H9 (cell line): ENCODE measurements at regions not wholly inside any gene's neighbourhood (a gene's known extent, or its start where the extent isn't known, plus 50 kb on each side); places are given as distances from the start of the nearest gene placed in this dataset.

Source experiments
- DNase-seq: peaks from one replicate; pipeline ENCODE4 v3.0.0-alpha.2; 2017
- H2AFZ ChIP-seq: one replicate; pipeline ENCODE4 v1.6.1; 2013; ENCODE audit warnings: mild to moderate bottlenecking, low read length, control low read depth, moderate library complexity
- H2AK5ac ChIP-seq: 2 replicates; pipeline ENCODE4 v1.6.1; 2013; ENCODE audit warnings: low read length, control low read depth, mixed read lengths; ENCODE audit not compliant: insufficient read length
- H2BK120ac ChIP-seq: one replicate; pipeline ENCODE4 v1.6.1; 2013; ENCODE audit warnings: low read depth, mild to moderate bottlenecking, low read length, control low read depth, inconsistent platforms; ENCODE audit not compliant: poor library complexity, severe bottlenecking
- H2BK12ac ChIP-seq: 2 replicates; pipeline ENCODE4 v1.6.1; 2013; ENCODE audit warnings: low read length, control low read depth, mixed read lengths, low read depth; ENCODE audit not compliant: insufficient read length
- H2BK15ac ChIP-seq: 2 replicates; pipeline ENCODE4 v1.6.1; 2013; ENCODE audit warnings: low read depth, low read length, control low read depth
- H2BK20ac ChIP-seq: one replicate; pipeline ENCODE4 v1.6.1; 2013; ENCODE audit warnings: low read depth, mild to moderate bottlenecking, low read length, control low read depth, inconsistent platforms; ENCODE audit not compliant: poor library complexity, severe bottlenecking
- H2BK5ac ChIP-seq: 2 replicates; pipeline ENCODE4 v1.6.1; 2013; ENCODE audit warnings: low read length, control low read depth, mixed read lengths; ENCODE audit not compliant: insufficient read length
- H3K14ac ChIP-seq: 2 replicates; pipeline ENCODE4 v1.6.1; 2013; ENCODE audit warnings: low read length, control low read depth; ENCODE audit not compliant: insufficient read depth
- H3K18ac ChIP-seq: 2 replicates; pipeline ENCODE4 v1.6.1; 2013; ENCODE audit warnings: low read depth, mild to moderate bottlenecking, mixed read lengths, low read length, control low read depth; ENCODE audit not compliant: insufficient read length
- H3K23ac ChIP-seq: 2 replicates; pipeline ENCODE4 v1.6.1; 2013; ENCODE audit warnings: low read length, control low read depth, mixed read lengths, low read depth; ENCODE audit not compliant: insufficient read length
- H3K23me2 ChIP-seq: 2 replicates; pipeline ENCODE4 v1.6.1; 2013; ENCODE audit warnings: low read depth, mild to moderate bottlenecking, mixed read lengths, low read length, control low read depth; ENCODE audit not compliant: insufficient read length, poor library complexity, severe bottlenecking
- H3K27ac ChIP-seq: 2 replicates; pipeline ENCODE4 v1.5.1; 2013; ENCODE audit warnings: low read length, control low read depth, mixed read lengths, low read depth; ENCODE audit not compliant: insufficient read length
- H3K27me3 ChIP-seq: 2 replicates; pipeline ENCODE4 v1.6.1; 2013; ENCODE audit warnings: low read length, control low read depth, inconsistent platforms; ENCODE audit not compliant: insufficient read depth
- H3K4ac ChIP-seq: 2 replicates; pipeline ENCODE4 v1.6.1; 2013; ENCODE audit warnings: low read depth, mild to moderate bottlenecking, control low read depth, inconsistent platforms, low read length, moderate library complexity
- H3K4me1 ChIP-seq: 2 replicates; pipeline ENCODE4 v1.6.1; 2013; ENCODE audit warnings: low read length, control low read depth, inconsistent platforms; ENCODE audit not compliant: insufficient read depth
- H3K4me2 ChIP-seq: 2 replicates; pipeline ENCODE4 v1.6.1; 2013; ENCODE audit warnings: low read length, control low read depth, mixed read lengths; ENCODE audit not compliant: insufficient read length, insufficient read depth
- H3K56ac ChIP-seq: 2 replicates; pipeline ENCODE4 v1.6.1; 2013; ENCODE audit warnings: low read depth, mild to moderate bottlenecking, mixed read lengths, low read length, control low read depth; ENCODE audit not compliant: insufficient read length
- H3K79me1 ChIP-seq: 2 replicates; pipeline ENCODE4 v1.6.1; 2013; ENCODE audit warnings: low read depth, mild to moderate bottlenecking, moderate library complexity, low read length, control low read depth, inconsistent platforms; ENCODE audit not compliant: insufficient read depth, poor library complexity, severe bottlenecking
- H3K79me2 ChIP-seq: 2 replicates; pipeline ENCODE4 v1.6.1; 2013; ENCODE audit warnings: low read length, control low read depth, inconsistent platforms; ENCODE audit not compliant: insufficient read depth
- H3K9ac ChIP-seq: 2 replicates; pipeline ENCODE4 v1.6.1; 2013; ENCODE audit warnings: low read length, control low read depth, mixed read lengths; ENCODE audit not compliant: insufficient read length; ENCODE audit errors: extremely low read depth
- H3K9me3 ChIP-seq: one replicate; pipeline ENCODE4 v1.6.1; 2013; ENCODE audit warnings: low read depth, low read length, inconsistent platforms; ENCODE audit not compliant: control insufficient read depth
- H3T11ph ChIP-seq: one replicate; pipeline ENCODE4 v1.6.1; 2013; ENCODE audit warnings: mild to moderate bottlenecking, low read length, control low read depth, inconsistent platforms
- H4K20me1 ChIP-seq: one replicate; pipeline ENCODE4 v1.6.1; 2013; ENCODE audit not compliant: control insufficient read depth, insufficient read length, insufficient read depth
- H4K5ac ChIP-seq: 2 replicates; pipeline ENCODE4 v1.6.1; 2013; ENCODE audit warnings: low read depth, mild to moderate bottlenecking, mixed read lengths, low read length, control low read depth; ENCODE audit not compliant: insufficient read length
- H4K8ac ChIP-seq: replicated peaks from 2 replicates; pipeline ENCODE4 v1.6.1; 2013; ENCODE audit warnings: low read length, control low read depth, mixed read lengths, low read depth; ENCODE audit not compliant: insufficient read length
- H4K91ac ChIP-seq: 2 replicates; pipeline ENCODE4 v1.6.1; 2013; ENCODE audit warnings: low read depth, mild to moderate bottlenecking, moderate library complexity, mixed read lengths, low read length, control low read depth; ENCODE audit not compliant: insufficient read length
- H3K27ac Mint-ChIP-seq, 3 experiments: 2 replicates in 2 of 3; 3 replicates in 1 of 3; pipeline ENCODE4 v1.8.0; 2020 to 2021; ENCODE audit warnings: mixed read lengths in 3 of 3, mild to moderate bottlenecking in 1 of 3, moderate library complexity in 1 of 3
- H3K27me3 Mint-ChIP-seq: 2 replicates; pipeline ENCODE4 v1.8.0; 2021; ENCODE audit warnings: low read depth, mild to moderate bottlenecking, moderate library complexity, mixed read lengths
- H3K36me3 Mint-ChIP-seq, 3 experiments: 2 replicates in 2 of 3; 3 replicates in 1 of 3; pipeline ENCODE4 v1.8.0; 2020 to 2021; ENCODE audit warnings: low read depth in 3 of 3, mixed read lengths in 3 of 3; ENCODE audit not compliant: insufficient read depth in 1 of 3
- H3K4me1 Mint-ChIP-seq, 2 experiments: 2 replicates each; pipeline ENCODE4 v1.8.0; 2020; ENCODE audit warnings: mixed read lengths in 2 of 2
- H3K4me3 Mint-ChIP-seq, 2 experiments: 2 replicates in 1 of 2; 3 replicates in 1 of 2; pipeline ENCODE4 v1.8.0; 2020 to 2021; ENCODE audit warnings: mild to moderate bottlenecking in 2 of 2, mixed read lengths in 2 of 2, moderate library complexity in 1 of 2
- H3K9me3 Mint-ChIP-seq, 2 experiments: 2 replicates in 1 of 2; 3 replicates in 1 of 2; pipeline ENCODE4 v1.8.0; 2020; ENCODE audit warnings: mild to moderate bottlenecking in 2 of 2, mixed read lengths in 2 of 2, moderate library complexity in 1 of 2
- CTCF ChIP-seq: fragments of 200-600 bp; sonication (generic); conservative IDR thresholded peaks from 3 replicates; pipeline ENCODE4 v1.8.0; 2021; ENCODE audit warnings: antibody characterized with exemption, mild to moderate bottlenecking
- WGBS: extraction: QIAGEN DNeasy Blood & Tissue Kit; methylation state at CpG from one replicate; pipeline ENCODE4 v1.1.7; 2013; ENCODE audit warnings: missing lambda C conversion rate, low lambda C conversion rate, mixed read lengths; ENCODE audit not compliant: insufficient read length; ENCODE audit errors: extremely low coverage; 5-methylcytosine and 5-hydroxymethylcytosine counted together

- peaks cover 7 to 9% of the 10 kb centered on the region in 2 experiments for H3K9me3 Mint-ChIP-seq
- Histone ChIP-seq H3K14ac (no peak overlapping the region), H3K79me2 (no peaks in the 10 kb centered on the region; the same call in 1 of the 2 replicates), H2AK5ac (no peak overlapping the region), H2BK120ac (no peak overlapping the region), H4K20me1 (no peaks in the 10 kb centered on the region), H3K56ac (no peak overlapping the region), H3K27me3 (no peaks in the 10 kb centered on the region), H2BK5ac (no peak overlapping the region), H3K23me2 (no peaks in the 10 kb centered on the region), H3K27ac (no peak overlapping the region), H3K79me1 (no peaks in the 10 kb centered on the region), H3K4ac (no peak overlapping the region), H3K9me3 (no peaks in the 10 kb centered on the region), H4K5ac (no peak overlapping the region), H4K8ac (no peak overlapping the region), H2AFZ (no peak overlapping the region), H3K23ac (no peak overlapping the region), H4K91ac (no peak overlapping the region), H3T11ph (no peak overlapping the region), H2BK20ac (no peak overlapping the region), H2BK12ac (no peak overlapping the region), H3K4me1 (no peaks in the 10 kb centered on the region; the same call in 1 of the 2 replicates), H3K18ac (no peak overlapping the region), H3K9ac (no peak overlapping the region), H2BK15ac (no peak overlapping the region), H3K4me2 (no peak overlapping the region)
- H3K27me3 Mint-ChIP-seq = peaks cover 47% of the 10 kb centered on the region
- TF ChIP-seq CTCF = no peak
- H3K4me3 Mint-ChIP-seq = no peak overlapping the region
- WGBS = no CpG with 5 or more reads among the region's 6 CpGs
- peaks cover 11 to 14% of the 10 kb centered on the region in 2 experiments for H3K4me1 Mint-ChIP-seq
- H3K36me3 Mint-ChIP-seq = peaks cover 0 to 11% (median 8%) of the 10 kb centered on the region in 3 experiments; a peak in 3 of 7 replicates
- DNase-seq = no peak
- H3K27ac Mint-ChIP-seq = no peak overlapping the region
Observed at GRCh38 chr2:129605646-129606045, 373.8 kb upstream of the RAB6C start.
